RKO (cell line): ENCODE measurements at regions not wholly inside any gene's neighbourhood (a gene's known extent, or its start where the extent isn't known, plus 50 kb on each side); places are given as distances from the start of the nearest gene placed in this dataset.

Experiments
- DNase-seq: peaks from one replicate; pipeline ENCODE4 v3.0.0-alpha.2; 2016; ENCODE audit warnings: low spot score

- no peak for DNase-seq
Measured at GRCh38 chr6:132973514-132973993, 159.2 kb downstream of the RPS12 start.

GRCh38 chr6:132974122-132974521 lies 159.8 kb downstream of the RPS12 start:
- no peak for DNase-seq

GRCh38 chr6:132977413-132977812 lies 163.0 kb downstream of the RPS12 start:
- no peak for DNase-seq

- DNase-seq, result no peak
Measured at GRCh38 chr6:132978685-132979084, 164.3 kb downstream of the RPS12 start.

GRCh38 chr6:132993738-132994137 lies 179.4 kb downstream of the RPS12 start:
- DNase-seq, result no peak

GRCh38 chr6:132995009-132995408 lies 180.6 kb downstream of the RPS12 start:
- DNase-seq, result no peak

- DNase-seq, result no peak
Measured at GRCh38 chr6:132995432-132995831, 181.1 kb downstream of the RPS12 start.

- DNase-seq, result no peak
Measured at GRCh38 chr6:132998418-132998817, 184.0 kb downstream of the RPS12 start.

GRCh38 chr6:133001040-133001565 lies 186.7 kb downstream of the RPS12 start:
- DNase-seq, result no peak

- DNase-seq, result no peak
Measured at GRCh38 chr6:133004304-133004884, 190.0 kb downstream of the RPS12 start.

GRCh38 chr6:133012774-133013173 lies 198.4 kb downstream of the RPS12 start:
- no peak for DNase-seq

GRCh38 chr6:133016631-133017030 lies 202.3 kb downstream of the RPS12 start:
- no peak for DNase-seq

- DNase-seq, result no peak
Measured at GRCh38 chr6:133017581-133017980, 203.2 kb downstream of the RPS12 start.

GRCh38 chr6:133026705-133027104 lies 212.3 kb downstream of the RPS12 start:
- no peak for DNase-seq

- DNase-seq, result no peak
Measured at GRCh38 chr6:133033263-133033662, 207.9 kb upstream of the EYA4 start.

GRCh38 chr6:133034509-133035206 lies 206.5 kb upstream of the EYA4 start:
- DNase-seq, result no peak

GRCh38 chr6:133040094-133040802 lies 200.9 kb upstream of the EYA4 start:
- peak; percentile 46 for DNase-seq

- no peak for DNase-seq
Measured at GRCh38 chr6:133040803-133041419, 200.2 kb upstream of the EYA4 start.

GRCh38 chr6:133042550-133043120 lies 198.5 kb upstream of the EYA4 start:
- DNase-seq, result no peak

GRCh38 chr6:133046576-133046975 lies 194.6 kb upstream of the EYA4 start:
- no peak for DNase-seq

GRCh38 chr6:133047065-133047665 lies 194.0 kb upstream of the EYA4 start:
- DNase-seq, result no peak

- no peak for DNase-seq
Measured at GRCh38 chr6:133047706-133048105, 193.5 kb upstream of the EYA4 start.
